Right lobe of liver (tissue), 4 donors: ENCODE measurements at regions not wholly inside any gene's neighbourhood (a gene's known extent, or its start where the extent isn't known, plus 50 kb on each side); places are given as distances from the start of the nearest gene placed in this dataset.

Experiments used
- CTCF ChIP-seq, 4 donors: fragments of 200-600 bp in 3 of 4; fragments of 450-650 bp in 1 of 4; IDR thresholded peaks; one replicate each; pipeline versions ENCODE4 v1.5.1 to v1.8.0; 2016 to 2022; ENCODE audit warnings: antibody characterized with exemption in 4 of 4, mild to moderate bottlenecking in 2 of 4
- POLR2A ChIP-seq: fragments of 450-650 bp; IDR thresholded peaks from one replicate; pipeline ENCODE4 v1.6.1; 2017; ENCODE audit warnings: antibody characterized with exemption, mild to moderate bottlenecking
- donor health status: DM: no; HTN: no; CAD: no.
- donor health status: DM: no; HTN: no; CAD: no.
- donor health status: DM: no; HTN: yes; CAD: no.

GRCh38 chr5:117869596-117869995 lies 1118.8 kb downstream of the DTWD2 start:
- TF ChIP-seq CTCF (IDR thresholded peaks at IDR 0.05) (no peak), POLR2A (no peak)
